OCI-M2 (cell line): ENCODE measurements at regions not wholly inside any gene's neighbourhood (a gene's known extent, or its start where the extent isn't known, plus 50 kb on each side); places are given as distances from the start of the nearest gene placed in this dataset.
A peak's percentile ranks its signal among the peaks of the same experiment; 100 is the strongest.
"Not testable (repeated sequence)": the region's sequence is repeated elsewhere in the genome, so short reads cannot be mapped to it uniquely, and the experiment has no call there.

Source experiments
- DNase-seq: peaks from one replicate; lab custom pipeline; 2025; ENCODE audit not compliant: unreplicated experiment; lab: John Stamatoyannopoulos, UW

DNA sequence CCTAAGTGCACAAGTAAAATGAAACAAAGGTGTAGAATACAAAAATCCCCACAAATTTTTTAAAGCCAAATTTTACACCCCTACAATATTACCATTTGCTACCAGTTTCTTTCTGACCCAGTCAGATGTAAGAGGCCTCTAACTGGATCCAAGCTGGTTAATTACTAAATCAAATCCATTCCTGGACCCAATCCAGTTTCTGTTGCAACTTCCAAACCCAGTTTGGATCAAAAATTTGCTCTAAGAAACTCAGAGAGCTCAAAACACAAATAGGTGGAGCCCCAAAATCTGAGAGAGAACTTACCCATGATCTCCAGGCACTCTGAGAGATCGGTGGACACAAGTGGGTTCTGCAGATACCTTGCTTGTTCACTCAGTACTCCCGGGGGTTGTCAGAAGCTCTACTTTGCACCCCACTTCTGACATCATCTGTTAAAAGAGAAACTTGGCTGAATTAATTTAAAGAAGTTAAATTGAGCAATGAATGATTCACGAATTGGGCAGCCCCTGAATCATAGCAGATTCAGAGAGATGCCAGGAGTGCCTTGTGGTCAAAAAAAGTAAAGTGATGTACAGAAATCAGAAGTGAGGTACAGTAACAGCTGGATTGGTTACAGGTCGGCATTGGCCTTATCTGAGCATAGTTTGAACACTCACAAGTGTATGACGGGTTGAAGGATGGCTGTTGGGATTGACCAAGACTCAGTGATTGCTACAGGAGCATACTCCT lies 448.0 kb downstream of the KCNT2 start:
- no peak for DNase-seq

DNA sequence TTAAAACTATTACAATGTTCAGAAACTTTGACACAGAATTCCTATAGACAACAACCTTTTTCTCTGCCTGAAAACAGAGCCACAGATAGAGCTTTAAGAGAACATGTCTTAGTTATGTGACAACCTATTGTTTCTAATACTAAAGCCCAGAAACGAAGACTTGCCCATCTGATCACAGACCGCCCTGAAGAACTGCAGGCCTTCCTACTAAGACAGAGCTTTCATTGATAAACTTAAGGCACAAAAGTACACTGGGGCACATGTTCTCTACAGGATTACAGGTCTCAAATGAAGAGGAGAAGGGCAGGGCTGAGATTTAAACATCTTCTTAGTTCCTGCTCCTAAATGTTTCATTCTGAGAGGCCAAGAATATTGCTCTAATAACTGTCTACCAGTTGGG lies 452.7 kb downstream of the KCNT2 start:
- no peak for DNase-seq

DNA sequence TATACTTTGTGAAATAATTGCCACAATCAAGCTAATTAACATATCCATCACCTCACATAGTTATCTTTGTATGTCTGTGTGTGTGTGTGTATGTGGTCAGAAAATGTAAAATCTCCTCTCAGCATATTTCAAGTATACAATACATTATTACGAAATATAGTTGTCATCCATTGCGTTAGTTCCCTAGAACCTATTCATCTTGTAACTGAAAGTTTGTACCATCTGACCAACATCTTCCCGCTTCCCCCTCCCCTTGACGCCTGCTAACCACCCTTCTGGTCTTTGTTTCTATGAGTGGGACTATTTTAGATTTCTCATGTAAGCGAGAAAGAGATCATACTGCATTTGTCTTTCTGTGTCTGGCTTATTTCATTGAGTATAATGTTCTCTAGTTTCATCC lies 455.3 kb downstream of the KCNT2 start:
- DNase-seq = no peak

DNA sequence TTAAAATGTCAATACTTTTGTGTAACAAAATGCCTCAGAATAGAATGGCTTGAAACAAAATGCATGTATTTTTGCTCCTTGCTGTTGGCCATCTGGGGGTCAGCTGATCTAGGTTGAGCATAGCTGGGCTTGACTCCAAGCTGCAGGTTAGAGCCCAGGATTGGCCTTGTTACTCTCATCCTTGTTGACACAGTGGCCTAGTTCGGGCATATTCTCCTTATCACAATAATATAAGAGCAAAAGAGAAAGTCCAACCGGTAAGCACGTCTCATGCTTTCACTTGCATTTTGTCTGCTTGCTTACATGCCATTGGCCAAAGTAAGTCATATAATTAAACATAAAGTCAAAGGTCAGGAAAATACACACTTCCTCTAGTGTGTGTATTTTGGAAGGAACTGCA lies 456.2 kb downstream of the KCNT2 start:
- DNase-seq = no peak

DNA sequence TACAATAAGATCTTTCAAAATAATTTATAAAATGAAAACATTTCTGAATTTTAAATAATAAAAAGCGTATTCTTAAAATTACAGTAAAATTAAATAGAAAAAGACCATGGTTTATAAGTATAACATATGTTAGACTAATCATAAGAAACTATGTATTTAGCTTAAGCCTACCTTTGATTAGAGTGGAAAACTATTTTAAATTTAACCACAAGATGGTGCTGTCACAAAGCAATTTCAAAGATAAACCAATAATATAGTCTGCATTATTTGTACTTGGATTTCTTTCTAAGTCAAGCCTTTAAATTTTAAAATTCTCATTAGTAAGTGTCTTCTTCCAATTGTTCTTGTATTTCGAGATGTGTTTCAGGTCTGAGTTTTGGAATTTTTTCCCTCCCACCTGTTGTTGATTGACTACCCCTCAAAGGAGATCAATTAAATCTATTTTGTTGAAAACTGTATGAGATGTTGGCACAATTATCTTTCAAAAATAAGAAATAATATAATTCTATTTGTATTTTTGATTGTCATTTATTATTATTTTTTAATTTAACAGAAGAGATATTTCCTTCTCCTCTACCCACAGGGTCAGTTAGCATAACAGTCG lies 459.8 kb downstream of the KCNT2 start:
- peak; percentile 15 for DNase-seq

DNA sequence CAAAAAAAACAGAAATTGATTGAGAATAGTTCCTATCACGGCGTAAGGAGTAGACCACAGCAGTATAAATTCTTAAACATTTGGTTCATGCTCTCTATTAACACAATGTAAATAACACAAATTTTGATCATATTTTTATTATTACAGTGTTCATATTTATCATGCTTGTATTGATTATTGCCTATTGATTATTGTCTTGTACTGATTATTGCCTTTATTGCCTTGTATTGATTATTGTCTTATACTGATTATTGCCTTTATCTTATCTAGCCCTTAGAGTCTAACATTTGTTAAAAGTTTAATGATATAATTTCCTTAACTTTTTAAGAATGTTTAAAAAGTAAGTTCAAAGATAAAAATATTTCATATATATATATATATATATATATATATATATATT lies 460.7 kb downstream of the KCNT2 start:
- DNase-seq = no peak

DNA sequence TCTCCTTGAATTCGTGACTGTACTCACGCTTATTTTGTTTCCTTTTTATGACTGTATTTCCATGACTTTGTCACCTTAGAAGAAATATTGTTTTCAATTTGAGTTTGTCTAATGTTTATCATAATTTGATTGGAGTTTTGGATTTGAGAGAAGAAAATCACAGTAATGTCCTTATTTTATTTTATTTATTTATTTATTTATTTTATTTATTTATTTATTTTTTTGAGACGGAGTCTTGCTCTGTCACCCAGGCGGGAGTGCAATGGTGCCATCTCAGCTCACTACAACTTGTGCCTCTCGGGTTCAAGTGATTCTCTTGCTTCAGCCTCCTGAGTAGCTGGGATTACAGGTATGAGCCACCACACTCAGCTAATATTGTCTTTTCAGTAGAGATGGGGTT lies 463.1 kb downstream of the KCNT2 start:
- not testable (repeated sequence) for DNase-seq

DNA sequence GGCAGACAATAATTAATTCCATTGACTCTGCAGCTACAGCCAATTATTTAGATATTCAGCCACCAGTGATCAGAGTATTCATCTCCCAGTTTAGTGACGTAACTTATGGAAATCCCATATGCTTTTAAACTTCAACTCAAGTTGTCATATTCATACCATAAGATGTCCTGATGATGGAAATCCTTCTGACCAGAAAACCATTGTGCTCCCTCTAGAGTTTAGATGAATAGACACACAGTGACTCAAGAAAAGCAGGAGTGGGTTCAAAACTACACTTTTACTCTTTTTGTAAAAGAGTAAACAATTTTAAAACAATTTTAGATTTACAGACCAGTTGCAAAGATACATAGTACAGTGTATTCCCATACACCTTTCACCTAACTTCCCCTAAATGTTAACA lies 463.7 kb downstream of the KCNT2 start:
- no peak for DNase-seq

DNA sequence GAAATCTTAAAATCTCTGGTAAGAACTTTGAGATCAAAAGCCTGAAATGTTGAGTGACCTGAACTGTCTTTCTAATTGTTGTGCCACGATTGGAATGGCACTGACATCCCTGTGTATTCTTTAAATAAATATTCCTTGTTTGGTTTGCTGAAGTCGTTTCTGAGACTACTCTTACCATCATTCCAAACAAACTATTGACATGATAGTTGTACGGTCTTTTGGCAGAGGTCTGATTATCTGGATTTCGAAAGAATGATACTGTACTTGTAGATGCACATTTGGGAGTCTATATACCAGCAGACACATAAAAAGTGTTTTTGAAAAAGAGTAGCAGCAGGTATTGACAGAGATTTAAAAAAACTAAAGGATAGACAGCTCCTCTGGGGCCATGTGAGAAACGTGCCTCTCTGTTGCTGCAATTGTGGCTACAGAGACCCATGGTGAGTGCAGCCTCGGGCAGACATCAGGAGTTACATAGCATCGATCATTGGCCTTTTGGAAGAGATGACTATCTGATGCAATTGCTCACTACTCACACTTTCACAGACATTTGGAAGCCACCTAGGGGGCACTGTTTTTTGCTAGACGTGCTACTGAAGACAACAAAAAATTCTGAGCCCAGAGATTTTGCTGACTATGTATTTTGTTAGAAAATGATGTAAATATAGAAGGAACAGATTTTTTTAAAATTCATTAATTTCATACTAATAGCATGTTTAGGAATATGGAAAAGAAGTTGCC lies 464.5 kb downstream of the KCNT2 start:
- DNase-seq = no peak

DNA sequence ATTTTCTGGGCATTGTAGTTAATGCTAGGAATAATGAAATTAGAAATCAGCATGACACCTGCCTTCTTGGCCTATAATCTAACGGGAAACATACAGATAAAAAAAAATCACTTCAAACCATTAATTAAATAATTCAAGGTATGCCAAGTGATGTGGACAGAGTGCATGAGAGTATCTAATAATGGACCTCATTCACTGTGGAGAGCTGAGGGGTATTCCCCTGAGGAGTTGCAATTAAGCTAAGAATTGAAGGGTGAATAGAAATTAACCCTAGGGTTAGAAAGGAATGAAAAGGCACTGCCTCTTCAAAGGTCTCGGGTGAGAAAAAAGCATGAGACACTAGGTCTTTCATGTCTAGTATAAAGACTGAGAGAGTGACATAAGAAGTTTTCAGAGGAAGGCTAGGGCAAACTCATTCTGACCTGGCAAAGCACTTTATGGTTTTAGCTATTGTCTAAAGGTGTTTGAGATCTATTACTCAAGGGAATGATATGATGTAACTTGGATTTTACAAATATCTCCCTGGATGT lies 466.1 kb downstream of the KCNT2 start:
- no peak for DNase-seq

DNA sequence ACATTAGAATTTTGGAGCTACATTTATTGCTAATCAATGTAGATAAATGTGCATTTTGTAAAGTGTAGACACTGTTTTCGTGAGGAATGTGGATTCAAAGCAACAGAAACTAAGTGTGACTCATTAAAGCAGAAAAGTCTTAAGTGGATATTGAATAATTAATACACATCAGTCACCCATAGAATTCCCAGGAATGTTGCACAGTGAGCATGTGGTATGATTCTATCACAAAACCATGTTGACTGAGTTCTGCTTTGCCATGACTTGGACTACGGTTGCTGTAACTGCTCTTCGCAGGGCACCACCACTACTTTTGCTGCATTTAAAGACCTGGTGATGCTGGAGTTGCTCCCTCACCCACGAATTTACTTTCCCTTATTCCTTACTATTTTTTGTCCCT lies 471.8 kb downstream of the KCNT2 start:
- DNase-seq = no peak

DNA sequence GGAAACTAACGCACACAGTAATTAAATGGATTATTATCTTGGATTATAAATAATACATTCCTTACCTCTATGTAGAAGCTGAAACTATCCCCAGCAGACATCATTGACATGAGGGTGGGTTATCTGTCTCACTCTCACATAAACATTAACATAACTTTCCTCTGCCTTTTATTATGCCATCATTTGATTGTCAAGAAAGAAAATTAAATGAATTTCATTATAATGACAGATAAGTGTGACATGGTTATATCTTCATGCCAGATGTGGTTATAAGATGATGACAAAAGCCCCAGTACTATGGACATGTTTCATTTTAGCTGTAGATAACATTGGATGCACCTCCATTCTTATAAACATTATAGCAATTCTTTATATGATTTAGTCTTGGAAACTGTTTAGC lies 476.5 kb downstream of the KCNT2 start:
- no peak for DNase-seq

DNA sequence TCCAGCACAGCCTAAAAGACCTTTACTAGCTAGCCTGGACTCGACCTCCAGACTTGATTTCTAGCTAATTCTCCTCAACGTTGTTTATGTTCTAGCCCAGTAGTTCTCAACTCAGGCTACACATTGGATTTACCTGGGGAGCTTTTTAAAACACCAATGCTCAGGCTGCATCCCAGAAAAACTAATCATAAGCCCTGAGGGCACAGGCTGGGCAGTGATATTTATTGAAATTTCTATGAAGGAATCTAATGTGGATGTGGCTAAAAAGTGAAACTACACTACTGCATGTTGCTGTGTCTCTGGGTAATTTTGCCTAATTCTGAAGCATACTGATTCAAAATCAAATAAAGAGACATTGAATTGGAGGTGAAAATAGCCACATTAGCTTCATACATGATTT lies 479.4 kb downstream of the KCNT2 start:
- DNase-seq = no peak

DNA sequence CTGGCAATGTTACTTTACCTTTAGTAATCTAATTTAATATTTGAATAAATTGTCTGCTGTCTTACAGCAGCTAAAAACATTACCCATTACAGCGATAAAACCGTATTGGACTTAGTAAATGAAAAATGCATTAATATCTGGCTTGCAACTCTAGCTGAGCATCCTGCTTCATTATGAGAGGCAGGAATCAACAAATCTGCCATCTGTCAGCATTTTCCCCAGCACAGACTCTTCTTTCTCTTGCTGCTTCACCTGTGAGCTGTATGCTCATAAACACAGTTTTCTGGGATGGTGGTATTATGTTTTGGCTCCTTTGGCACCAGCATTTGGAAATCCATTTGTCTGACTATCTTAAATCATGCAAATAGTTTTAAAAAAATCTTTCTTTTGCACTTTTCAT lies 487.1 kb downstream of the KCNT2 start:
- no peak for DNase-seq

DNA sequence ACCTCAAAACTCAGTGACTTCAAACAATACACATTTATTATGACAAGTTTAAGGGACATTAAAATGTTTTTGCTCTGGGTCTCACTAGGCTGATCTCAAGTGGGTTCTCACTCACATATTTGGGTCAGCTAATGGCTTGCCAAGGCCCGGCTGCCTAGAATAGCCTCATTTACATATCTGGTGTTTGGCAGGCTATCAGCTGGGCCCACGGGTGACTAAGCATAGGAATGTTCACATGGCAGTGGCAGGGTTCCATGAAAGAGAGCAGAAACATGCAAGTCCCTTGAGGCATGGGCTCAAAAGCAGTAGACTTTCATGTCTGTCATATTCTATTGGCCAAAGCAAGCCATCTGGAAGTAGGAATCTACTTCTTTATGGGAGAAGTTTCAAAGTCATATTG lies 492.6 kb downstream of the KCNT2 start:
- no peak for DNase-seq

DNA sequence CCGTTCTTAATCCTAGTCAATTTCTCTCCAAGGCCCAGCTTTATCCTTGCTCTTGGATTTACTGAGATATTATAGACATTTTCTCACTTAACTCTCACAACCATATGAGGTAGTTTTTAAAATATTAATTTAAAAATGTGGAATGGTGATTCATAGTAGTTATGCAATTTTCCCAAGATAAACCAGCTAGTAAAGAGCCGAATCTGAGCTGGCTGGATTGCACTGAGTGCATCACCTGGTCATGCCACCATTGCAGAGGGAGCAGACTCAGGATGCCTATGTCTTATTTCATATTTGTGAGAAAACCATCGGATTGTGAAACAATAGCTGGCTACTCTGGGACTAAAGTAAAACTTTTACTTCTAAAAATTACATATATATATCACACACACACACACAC lies 494.0 kb downstream of the KCNT2 start:
- DNase-seq = no peak

DNA sequence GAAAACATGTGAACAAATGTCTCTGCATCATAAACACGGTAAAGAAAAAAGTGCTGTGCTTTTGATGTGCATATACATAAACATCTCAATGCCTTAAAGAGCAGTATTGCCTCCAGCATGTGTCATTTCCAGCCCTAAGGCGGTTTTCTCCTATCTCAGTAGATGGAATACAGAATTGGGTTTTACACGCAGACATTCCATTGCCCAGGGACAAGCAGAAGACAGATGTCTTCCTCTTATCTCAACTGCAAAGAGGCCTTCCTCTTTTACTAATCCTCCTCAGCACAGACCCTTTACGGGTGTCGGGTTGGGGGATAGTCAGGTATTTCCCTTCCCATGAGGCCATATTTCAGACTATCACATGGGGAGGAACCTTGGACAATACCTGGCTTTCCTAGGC lies 499.2 kb downstream of the KCNT2 start:
- DNase-seq = not testable (repeated sequence)

DNA sequence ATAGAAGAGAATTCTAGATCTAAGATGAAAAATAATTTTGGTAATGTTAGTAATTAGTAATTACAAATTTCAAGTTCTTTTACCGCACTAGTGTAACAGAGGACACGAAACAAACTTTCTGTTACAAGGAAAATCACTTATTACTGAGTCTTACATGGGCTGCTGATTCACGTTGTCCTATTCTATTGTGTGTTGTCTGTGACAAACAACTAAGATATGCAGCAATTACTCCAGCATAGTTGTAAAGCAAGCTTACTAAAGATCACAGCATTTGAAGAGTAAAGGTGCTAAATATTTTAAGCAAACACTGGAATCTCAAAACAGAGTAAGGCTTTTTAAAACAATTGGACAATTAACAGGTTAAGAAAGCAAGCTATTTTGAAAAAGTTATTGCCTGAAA lies 502.3 kb downstream of the KCNT2 start:
- DNase-seq = no peak

DNA sequence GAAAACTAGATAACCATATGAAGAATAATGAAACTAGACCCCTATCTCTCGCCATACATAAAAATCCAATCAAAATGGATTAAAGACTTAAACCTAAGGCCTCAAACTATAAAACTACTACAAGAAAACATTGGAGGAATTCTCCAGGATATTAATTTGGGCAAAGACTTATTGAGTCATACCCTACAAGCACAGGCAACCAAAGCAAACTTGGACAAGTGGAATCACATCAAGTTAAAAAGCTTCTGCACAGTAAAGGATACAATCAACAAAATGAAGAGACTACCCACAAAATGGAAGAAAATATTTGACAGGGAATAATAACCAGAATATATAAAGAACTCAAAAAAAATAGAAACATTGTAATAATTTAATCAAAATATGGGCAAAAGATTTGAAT lies 505.4 kb downstream of the KCNT2 start:
- no peak for DNase-seq

DNA sequence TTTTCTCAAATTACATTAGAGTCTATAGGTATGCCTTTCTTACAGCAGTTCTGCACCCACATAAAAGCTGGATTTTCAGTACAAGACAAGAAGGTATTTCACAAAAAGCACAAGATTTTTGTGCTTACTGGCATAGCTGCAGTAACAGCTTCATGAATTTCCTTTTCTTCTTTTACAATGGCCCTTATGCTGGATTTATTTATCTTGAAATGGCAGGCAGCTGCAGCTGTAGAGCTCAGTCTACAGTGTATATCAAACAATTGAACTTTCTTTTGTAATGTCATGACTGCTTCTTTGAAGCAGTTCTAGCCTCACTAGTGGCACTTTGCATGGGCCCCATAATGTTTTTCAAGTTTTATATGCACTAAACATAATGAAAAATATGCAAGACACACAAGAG lies 510.2 kb downstream of the KCNT2 start:
- no peak for DNase-seq

DNA sequence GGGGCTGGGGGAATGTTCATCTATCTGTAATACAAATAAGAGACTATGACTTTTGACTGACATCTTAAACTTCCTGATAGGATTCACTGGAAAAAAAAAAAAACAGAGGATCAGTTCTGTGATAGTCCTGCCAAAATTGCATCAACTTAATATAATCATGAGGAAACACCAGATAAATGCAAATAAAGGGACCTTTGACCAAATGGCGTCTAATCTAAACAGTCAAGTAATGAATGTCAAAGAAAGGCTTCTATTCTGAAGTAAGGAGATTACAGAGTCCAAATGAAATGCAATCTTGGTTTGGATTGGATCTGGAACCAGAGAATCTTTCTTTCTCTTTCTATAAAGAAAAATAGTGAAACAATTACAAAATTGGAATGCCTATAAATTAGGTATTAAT lies 513.4 kb downstream of the KCNT2 start:
- DNase-seq = no peak
